SJCRH30 (cell line): ENCODE measurements at regions not wholly inside any gene's neighbourhood (a gene's known extent, or its start where the extent isn't known, plus 50 kb on each side); places are given as distances from the start of the nearest gene placed in this dataset.
A peak's percentile ranks its signal among the peaks of the same experiment; 100 is the strongest.

ENCODE experiments used
- DNase-seq, 2 experiments: peaks; one replicate each; pipeline ENCODE4 v3.0.0-alpha.2; 2015 to 2020
- H3K27ac ChIP-seq: fragments of 250-450 bp; sonication (Bioruptor Pico); 2 replicates; pipeline ENCODE4 v1.5.1; 2020; ENCODE audit warnings: mild to moderate bottlenecking, moderate library complexity
- H3K27me3 ChIP-seq: fragments of 250-450 bp; sonication (Bioruptor Pico); 2 replicates; pipeline ENCODE4 v1.5.1; 2020; ENCODE audit warnings: mild to moderate bottlenecking, moderate library complexity
- H3K36me3 ChIP-seq: fragments of 250-450 bp; sonication (Bioruptor Pico); 2 replicates; pipeline ENCODE4 v1.5.1; 2020; ENCODE audit warnings: mild to moderate bottlenecking, moderate library complexity
- H3K4me1 ChIP-seq: fragments of 250-450 bp; sonication (Bioruptor Pico); 2 replicates; pipeline ENCODE4 v1.5.1; 2020; ENCODE audit warnings: mild to moderate bottlenecking, moderate library complexity
- H3K4me3 ChIP-seq: fragments of 250-450 bp; sonication (Bioruptor Pico); 2 replicates; pipeline ENCODE4 v1.5.1; 2020; ENCODE audit warnings: mild to moderate bottlenecking, moderate library complexity
- H3K9me3 ChIP-seq: fragments of 250-450 bp; sonication (Bioruptor Pico); replicated peaks from 2 replicates; pipeline ENCODE4 v1.5.1; 2020; ENCODE audit warnings: mild to moderate bottlenecking, moderate library complexity

DNA sequence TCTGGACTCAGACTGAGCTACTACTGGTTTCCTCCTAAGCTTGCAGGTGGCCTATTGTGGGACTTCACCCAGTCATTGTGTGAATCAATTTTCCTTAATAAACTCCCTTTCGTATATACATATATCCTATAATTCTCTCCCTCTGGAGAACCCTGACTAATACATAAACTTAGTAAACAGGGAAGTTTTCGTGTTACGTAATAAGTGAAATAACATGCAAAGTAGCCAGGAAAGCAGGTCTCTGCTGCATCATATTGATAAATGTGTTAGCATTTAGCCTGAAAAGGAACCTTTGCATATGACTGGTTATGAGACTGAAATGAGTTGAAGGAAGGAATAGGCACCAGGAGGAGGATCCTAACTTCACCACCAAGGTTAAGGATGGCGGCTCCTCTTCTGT is 527.2 kb upstream of the FAM98A start:
- Histone ChIP-seq H3K4me3 (no peak overlapping the region), H3K36me3 (no peaks in the 10 kb centered on the region), H3K4me1 (no peaks in the 10 kb centered on the region), H3K27me3 (no peaks in the 10 kb centered on the region), H3K27ac (no peak overlapping the region), H3K9me3 (no peaks in the 10 kb centered on the region)
- no peak for DNase-seq

GRCh38 chr2:34123996-34124785 is 525.1 kb upstream of the FAM98A start:
- H3K9me3 ChIP-seq, result no peaks in the 10 kb centered on the region
- H3K27me3 ChIP-seq, result no peaks in the 10 kb centered on the region
- H3K4me1 ChIP-seq, result no peaks in the 10 kb centered on the region
- H3K4me3 ChIP-seq, result no peak overlapping the region
- no peak overlapping the region for H3K27ac ChIP-seq
- DNase-seq, result no peak
- H3K36me3 ChIP-seq, result no peaks in the 10 kb centered on the region

DNA sequence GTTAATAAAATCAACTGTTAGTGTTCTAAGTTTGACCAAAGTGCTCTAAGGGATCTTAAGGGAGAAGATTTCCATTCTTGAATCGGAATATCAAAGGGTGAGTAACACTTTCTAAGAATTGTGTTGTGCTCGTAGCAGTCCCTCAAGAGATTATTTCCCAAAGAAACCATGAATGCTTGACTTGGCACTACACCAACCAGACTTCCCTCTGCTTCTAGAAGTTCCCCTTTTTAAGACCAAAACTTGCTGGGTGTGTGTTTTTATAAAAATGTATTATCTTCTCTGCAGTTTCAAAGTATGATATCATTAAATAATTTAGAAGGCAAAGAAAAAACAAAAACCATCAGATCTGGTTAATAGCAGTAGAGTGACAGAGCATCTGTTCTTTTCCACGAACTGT is 522.0 kb upstream of the FAM98A start:
- Histone ChIP-seq H3K27me3 (no peaks in the 10 kb centered on the region), H3K4me1 (no peaks in the 10 kb centered on the region), H3K9me3 (no peaks in the 10 kb centered on the region), H3K4me3 (no peak overlapping the region), H3K27ac (no peak overlapping the region), H3K36me3 (no peaks in the 10 kb centered on the region)
- DNase-seq, result no peak

- Histone ChIP-seq H3K9me3 (no peaks in the 10 kb centered on the region), H3K27me3 (no peaks in the 10 kb centered on the region), H3K4me3 (no peak overlapping the region), H3K4me1 (no peaks in the 10 kb centered on the region), H3K36me3 (no peaks in the 10 kb centered on the region), H3K27ac (no peak overlapping the region)
- no peak for DNase-seq
These were observed 516.0 kb upstream of the FAM98A start for GRCh38 chr2:34115076-34115475.

DNA sequence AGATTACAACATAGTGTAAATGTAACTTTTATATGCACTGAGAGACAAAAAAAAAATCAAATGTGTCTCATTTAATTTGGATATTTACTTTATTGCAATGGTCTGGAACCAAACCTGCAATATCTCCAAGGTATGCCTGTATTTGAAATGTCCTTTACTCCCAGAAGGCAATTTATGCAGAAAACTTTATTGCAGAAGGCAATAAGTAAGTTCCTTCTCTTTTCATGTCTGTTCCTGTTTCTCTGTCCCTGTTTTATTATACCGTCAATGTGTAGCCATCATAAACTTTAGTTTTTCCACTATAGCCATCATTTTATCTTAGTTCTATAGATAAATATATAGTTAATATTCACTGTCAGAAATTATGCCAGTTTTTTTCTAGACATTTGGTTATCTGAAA is 513.1 kb upstream of the FAM98A start:
- Histone ChIP-seq H3K36me3 (no peaks in the 10 kb centered on the region), H3K4me3 (no peak overlapping the region), H3K9me3 (no peaks in the 10 kb centered on the region), H3K4me1 (no peaks in the 10 kb centered on the region), H3K27me3 (no peaks in the 10 kb centered on the region), H3K27ac (no peak overlapping the region)
- no peak for DNase-seq

DNA sequence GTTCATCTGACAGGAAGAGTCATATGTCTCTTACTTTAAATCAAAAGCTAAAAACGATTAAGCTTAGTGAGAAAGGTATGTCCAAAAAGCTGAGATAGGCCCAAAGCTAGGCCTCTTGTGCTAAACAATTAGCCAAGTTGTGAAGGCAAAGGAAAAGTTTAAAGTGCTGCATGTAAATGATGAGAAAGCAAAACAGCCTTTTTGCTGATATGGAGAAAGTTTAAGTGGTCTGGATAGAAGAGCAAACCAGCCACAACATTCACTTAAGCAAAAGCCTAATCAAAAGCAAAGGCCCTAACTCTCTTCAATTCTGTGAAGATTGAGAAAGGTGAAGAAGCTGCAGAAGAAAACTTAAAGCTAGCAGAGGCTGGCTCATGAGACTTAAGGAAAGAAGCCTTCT is 511.3 kb upstream of the FAM98A start:
- Histone ChIP-seq H3K27me3 (no peaks in the 10 kb centered on the region), H3K36me3 (no peaks in the 10 kb centered on the region), H3K27ac (no peak overlapping the region), H3K4me3 (no peak overlapping the region), H3K4me1 (no peaks in the 10 kb centered on the region), H3K9me3 (no peaks in the 10 kb centered on the region)
- no peak for DNase-seq

DNA sequence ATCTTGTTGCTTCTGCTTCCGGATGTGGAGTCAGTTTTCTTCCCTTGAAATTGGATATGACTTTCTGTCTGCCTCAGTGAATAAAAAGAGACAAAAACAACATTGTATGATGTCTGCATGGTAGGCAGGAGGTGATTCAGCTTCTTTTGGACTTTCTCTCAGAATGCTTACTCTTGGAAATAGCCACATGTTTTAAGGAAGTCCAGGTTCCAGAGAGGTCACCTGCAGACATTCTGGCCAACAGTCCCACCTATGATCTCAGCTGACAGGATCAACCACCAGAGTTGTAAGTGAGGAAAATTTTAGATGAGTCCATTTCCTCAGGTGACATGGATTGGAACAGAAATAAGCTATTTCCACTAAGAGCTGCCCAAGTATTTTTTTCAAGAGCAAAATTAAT is 508.7 kb upstream of the FAM98A start:
- no peaks in the 10 kb centered on the region for H3K27me3 ChIP-seq
- no peaks in the 10 kb centered on the region for H3K4me1 ChIP-seq
- no peaks in the 10 kb centered on the region for H3K36me3 ChIP-seq
- H3K27ac ChIP-seq, result no peak overlapping the region
- no peak for DNase-seq
- H3K9me3 ChIP-seq, result no peaks in the 10 kb centered on the region
- no peak overlapping the region for H3K4me3 ChIP-seq

GRCh38 chr2:34105006-34105767 is 506.1 kb upstream of the FAM98A start:
- H3K4me3 ChIP-seq, result no peak overlapping the region
- H3K36me3 ChIP-seq, result no peaks in the 10 kb centered on the region
- no peak for DNase-seq
- no peak overlapping the region for H3K27ac ChIP-seq
- H3K9me3 ChIP-seq, result no peaks in the 10 kb centered on the region
- H3K27me3 ChIP-seq, result no peaks in the 10 kb centered on the region
- no peaks in the 10 kb centered on the region for H3K4me1 ChIP-seq

GRCh38 chr2:34104601-34105000 is 505.5 kb upstream of the FAM98A start:
- Histone ChIP-seq H3K9me3 (no peaks in the 10 kb centered on the region), H3K27me3 (no peaks in the 10 kb centered on the region), H3K36me3 (no peaks in the 10 kb centered on the region), H3K4me3 (no peak overlapping the region), H3K27ac (no peak overlapping the region), H3K4me1 (no peaks in the 10 kb centered on the region)
- no peak for DNase-seq

GRCh38 chr2:34103437-34103836 is 504.3 kb upstream of the FAM98A start:
- Histone ChIP-seq H3K9me3 (no peaks in the 10 kb centered on the region), H3K27me3 (no peaks in the 10 kb centered on the region), H3K36me3 (no peaks in the 10 kb centered on the region), H3K4me3 (no peak overlapping the region), H3K27ac (no peak overlapping the region), H3K4me1 (no peaks in the 10 kb centered on the region)
- no peak for DNase-seq

GRCh38 chr2:34102339-34102738 is 503.2 kb upstream of the FAM98A start:
- no peak for DNase-seq
- H3K4me1 ChIP-seq, result no peaks in the 10 kb centered on the region
- no peaks in the 10 kb centered on the region for H3K27me3 ChIP-seq
- no peak overlapping the region for H3K27ac ChIP-seq
- H3K4me3 ChIP-seq, result no peak overlapping the region
- no peaks in the 10 kb centered on the region for H3K36me3 ChIP-seq
- H3K9me3 ChIP-seq, result no peaks in the 10 kb centered on the region

- no peaks in the 10 kb centered on the region for H3K4me1 ChIP-seq
These were observed 500.3 kb upstream of the FAM98A start for GRCh38 chr2:34099377-34099776.

GRCh38 chr2:34098256-34098655 is 499.2 kb upstream of the FAM98A start:
- no peak for DNase-seq
- H3K4me3 ChIP-seq, result no peak overlapping the region
- H3K27ac ChIP-seq, result no peak overlapping the region
- no peaks in the 10 kb centered on the region for H3K9me3 ChIP-seq
- no peaks in the 10 kb centered on the region for H3K36me3 ChIP-seq
- H3K27me3 ChIP-seq, result no peaks in the 10 kb centered on the region
- no peaks in the 10 kb centered on the region for H3K4me1 ChIP-seq

More at GRCh38 chr2:34099377-34099776, 500.3 kb upstream of the FAM98A start:
- no peak for DNase-seq
- Histone ChIP-seq H3K27me3 (no peaks in the 10 kb centered on the region), H3K4me3 (no peak overlapping the region), H3K36me3 (no peaks in the 10 kb centered on the region), H3K27ac (no peak overlapping the region), H3K9me3 (no peaks in the 10 kb centered on the region)

DNA sequence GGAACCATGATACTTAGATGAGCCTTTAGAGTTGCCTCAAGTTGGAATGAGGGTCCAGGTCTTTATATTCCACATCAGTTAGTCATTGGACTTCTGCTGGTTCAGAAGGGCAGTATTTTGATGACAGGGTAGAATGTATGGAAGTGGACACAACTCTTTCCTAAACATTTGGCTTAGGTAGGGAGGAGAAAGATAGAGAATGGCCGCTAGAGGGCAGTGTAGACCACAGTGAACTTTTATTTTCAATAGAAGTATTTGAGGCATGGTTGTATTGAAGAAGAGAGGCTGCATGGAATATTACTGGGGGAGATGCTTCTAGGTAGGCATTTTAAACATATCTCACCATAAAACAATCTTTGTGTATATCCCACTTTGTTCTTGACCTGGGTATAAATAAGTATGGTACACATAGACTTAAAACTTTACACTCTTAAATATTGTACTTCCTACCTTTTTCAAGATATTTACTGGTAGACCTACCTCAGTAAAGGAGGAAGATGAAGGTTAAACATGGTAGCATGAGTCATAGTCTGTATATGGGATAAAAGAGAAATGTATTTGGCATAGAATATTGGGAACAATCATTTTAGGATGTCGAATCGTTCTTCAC is 497.6 kb upstream of the FAM98A start:
- peak; percentile 55 to 85 for DNase-seq
- no peak overlapping the region for H3K27ac ChIP-seq
- no peaks in the 10 kb centered on the region for H3K27me3 ChIP-seq
- no peaks in the 10 kb centered on the region for H3K4me1 ChIP-seq
- no peaks in the 10 kb centered on the region for H3K36me3 ChIP-seq
- no peak overlapping the region for H3K4me3 ChIP-seq
- H3K9me3 ChIP-seq, result no peaks in the 10 kb centered on the region

GRCh38 chr2:34093790-34094189 is 494.7 kb upstream of the FAM98A start:
- H3K9me3 ChIP-seq, result no peaks in the 10 kb centered on the region
- H3K4me3 ChIP-seq, result no peak overlapping the region
- no peak for DNase-seq
- no peaks in the 10 kb centered on the region for H3K27me3 ChIP-seq
- no peaks in the 10 kb centered on the region for H3K36me3 ChIP-seq
- no peaks in the 10 kb centered on the region for H3K4me1 ChIP-seq
- no peak overlapping the region for H3K27ac ChIP-seq
